GM12864 (cell line): ENCODE measurements at regions not wholly inside any gene's neighbourhood (a gene's known extent, or its start where the extent isn't known, plus 50 kb on each side); places are given as distances from the start of the nearest gene placed in this dataset.

ENCODE experiments used
- DNase-seq: peaks from one replicate; pipeline ENCODE4 v3.0.0-alpha.2; 2011; ENCODE audit warnings: low read depth
- H3K4me3 ChIP-seq: 2 replicates; pipeline ENCODE4 v1.5.1; 2011; ENCODE audit warnings: mild to moderate bottlenecking, low read depth, low read length, control low read depth
- CTCF ChIP-seq: IDR thresholded peaks from 2 replicates; pipeline ENCODE4 v1.5.1; 2011; ENCODE audit warnings: low read depth, mild to moderate bottlenecking, moderate library complexity, low read length, control low read depth, inconsistent platforms; ENCODE audit errors: missing control alignments

GRCh38 chr21:36540700-36541099 lies 60.8 kb upstream of the CLDN14 start:
- H3K4me3 ChIP-seq, result peak overlapping the region; percentile 71
- DNase-seq, result no peak
- no peak for TF ChIP-seq CTCF

- TF ChIP-seq CTCF, result no peak
- peak overlapping the region; percentile 71 for H3K4me3 ChIP-seq
- DNase-seq, result no peak
Measured at GRCh38 chr21:36541721-36542139, 61.8 kb upstream of the CLDN14 start.

- TF ChIP-seq CTCF, result peak; percentile 69
- DNase-seq, result peak; percentile 79
Measured at GRCh38 chr21:36542312-36543101, 62.6 kb upstream of the CLDN14 start.

GRCh38 chr21:36543924-36544323 lies 64.0 kb upstream of the CLDN14 start:
- TF ChIP-seq CTCF, result no peak
- DNase-seq, result no peak
- no peak overlapping the region for H3K4me3 ChIP-seq

More at GRCh38 chr21:36542312-36543101, 62.6 kb upstream of the CLDN14 start:
- peak overlapping the region; percentile 71 for H3K4me3 ChIP-seq

GRCh38 chr21:36544545-36544944 lies 64.6 kb upstream of the CLDN14 start:
- no peak for DNase-seq
- H3K4me3 ChIP-seq, result no peak overlapping the region
- TF ChIP-seq CTCF, result no peak

- no peak for DNase-seq
- no peak overlapping the region for H3K4me3 ChIP-seq
- TF ChIP-seq CTCF, result no peak
Measured at GRCh38 chr21:36545776-36546511, 66.0 kb upstream of the CLDN14 start.
